Natural killer cell (primary cell): ENCODE measurements at regions not wholly inside any gene's neighbourhood (a gene's known extent, or its start where the extent isn't known, plus 50 kb on each side); places are given as distances from the start of the nearest gene placed in this dataset.

ENCODE experiments used
- ATAC-seq, 3 donors: fragments of 150-1000 bp in 2 of 3; fragments of 200-7000 bp in 1 of 3; cut with Tn5 transposase; 1 replicate in 1 of 3; 2 replicates in 2 of 3; pipeline ENCODE4 v1.10.0; 2021; ENCODE audit warnings: mild to moderate bottlenecking in 2 of 3, moderate library complexity in 2 of 3
- DNase-seq, 2 donors: peaks; one replicate each; pipeline versions ENCODE4 v3.0.0 to v3.0.0-alpha.2; 2013 to 2021; ENCODE audit warnings: mixed read lengths in 1 of 2
- H3K27ac ChIP-seq: one replicate; pipeline ENCODE4 v1.5.1; 2013; ENCODE audit warnings: mild to moderate bottlenecking, low read length
- H3K27me3 ChIP-seq: one replicate; pipeline ENCODE4 v1.6.1; 2013; ENCODE audit warnings: low read length; ENCODE audit not compliant: control insufficient read depth, insufficient read depth
- H3K36me3 ChIP-seq: one replicate; pipeline ENCODE4 v1.6.1; 2013; ENCODE audit warnings: low read length; ENCODE audit not compliant: control insufficient read depth, insufficient read depth
- H3K4me1 ChIP-seq: one replicate; pipeline ENCODE4 v1.6.1; 2013; ENCODE audit warnings: low read length; ENCODE audit not compliant: control insufficient read depth, insufficient read depth
- H3K4me3 ChIP-seq: one replicate; pipeline ENCODE4 v1.5.1; 2013; ENCODE audit warnings: low read length
- H3K9me3 ChIP-seq: one replicate; pipeline ENCODE4 v1.6.1; 2013; ENCODE audit warnings: low read length; ENCODE audit not compliant: control insufficient read depth, insufficient read depth
- H3K27ac Mint-ChIP-seq, 2 donors: one replicate each; pipeline ENCODE4 v1.8.0; 2022; ENCODE audit warnings: mild to moderate bottlenecking in 2 of 2, mixed read lengths in 2 of 2, moderate library complexity in 1 of 2
- H3K27me3 Mint-ChIP-seq, 2 donors: one replicate each; pipeline ENCODE4 v1.8.0; 2022; ENCODE audit warnings: low read depth in 2 of 2, mixed read lengths in 2 of 2
- H3K36me3 Mint-ChIP-seq: one replicate; pipeline ENCODE4 v1.8.0; 2022; ENCODE audit warnings: mixed read lengths
- H3K4me1 Mint-ChIP-seq, 2 donors: one replicate each; pipeline ENCODE4 v1.8.0; 2022; ENCODE audit warnings: mixed read lengths in 2 of 2
- H3K4me3 Mint-ChIP-seq: one replicate; pipeline ENCODE4 v1.8.0; 2022; ENCODE audit warnings: mild to moderate bottlenecking, moderate library complexity, mixed read lengths
- H3K9me3 Mint-ChIP-seq, 2 donors: one replicate each; pipeline ENCODE4 v1.8.0; 2022; ENCODE audit warnings: mixed read lengths in 2 of 2
- CTCF ChIP-seq: fragments of 200-600 bp; IDR thresholded peaks from one replicate; pipeline ENCODE4 v1.8.0; 2022; ENCODE audit warnings: antibody characterized with exemption
- WGBS: methylation state at CpG from one replicate; pipeline ENCODE4 v1.1.7; 2013; ENCODE audit warnings: missing lambda C conversion rate; ENCODE audit not compliant: insufficient coverage; 5-methylcytosine and 5-hydroxymethylcytosine counted together
- intact Hi-C: fragments of 100-400 bp; cut with micrococcal nuclease; formaldehyde crosslinking; loops from one replicate; pipeline ENCODE4 v1.14.2; 2022

GRCh38 chr1:88001460-88001859, 672.8 kb downstream of the LMO4 start:
- no peak for TF ChIP-seq CTCF
- H3K27me3 ChIP-seq = no peaks in the 10 kb centered on the region
- H3K9me3 Mint-ChIP-seq = no peaks in the 10 kb centered on the region
- H3K4me1 Mint-ChIP-seq = no peaks in the 10 kb centered on the region
- intact Hi-C loops = no loop called here
- H3K4me1 ChIP-seq = no peaks in the 10 kb centered on the region
- WGBS = 90% methylated on average over 1 of the region's 1 CpG
- no peaks in the 10 kb centered on the region for H3K36me3 ChIP-seq
- ATAC-seq = no peak
- H3K27me3 Mint-ChIP-seq = peaks cover 4 to 7% of the 10 kb centered on the region in 2 donors
- no peaks in the 10 kb centered on the region for H3K9me3 ChIP-seq
- DNase-seq = no peak
- H3K36me3 Mint-ChIP-seq = no peaks in the 10 kb centered on the region
- no peak overlapping the region for H3K27ac ChIP-seq
- no peak overlapping the region for H3K4me3 ChIP-seq
- H3K27ac Mint-ChIP-seq = no peak overlapping the region
- H3K4me3 Mint-ChIP-seq = no peak overlapping the region

- no peaks in the 10 kb centered on the region for H3K9me3 Mint-ChIP-seq
- H3K27me3 Mint-ChIP-seq = peaks cover 4 to 7% of the 10 kb centered on the region in 2 donors
- DNase-seq (no peak), ATAC-seq (no peak)
- Histone ChIP-seq H3K36me3 (no peaks in the 10 kb centered on the region), H3K4me1 (no peaks in the 10 kb centered on the region), H3K9me3 (no peaks in the 10 kb centered on the region), H3K4me3 (no peak overlapping the region), H3K27me3 (no peaks in the 10 kb centered on the region), H3K27ac (no peak overlapping the region)
- no peak for TF ChIP-seq CTCF
- no peaks in the 10 kb centered on the region for H3K36me3 Mint-ChIP-seq
- H3K4me3 Mint-ChIP-seq = no peak overlapping the region
- no peaks in the 10 kb centered on the region for H3K4me1 Mint-ChIP-seq
- no peak overlapping the region for H3K27ac Mint-ChIP-seq
- WGBS = no CpG with 5 or more reads among the region's 2 CpGs
- intact Hi-C loops = no loop called here
Observed at GRCh38 chr1:88003255-88003654, 674.6 kb downstream of the LMO4 start.

- H3K27ac Mint-ChIP-seq = no peak overlapping the region
- ATAC-seq (no peak), DNase-seq (no peak)
- Histone ChIP-seq H3K4me1 (no peaks in the 10 kb centered on the region), H3K27me3 (no peaks in the 10 kb centered on the region), H3K4me3 (no peak overlapping the region), H3K36me3 (no peaks in the 10 kb centered on the region), H3K9me3 (no peaks in the 10 kb centered on the region), H3K27ac (no peak overlapping the region)
- WGBS = no CpG with 5 or more reads among the region's 1 CpG
- no peaks in the 10 kb centered on the region for H3K9me3 Mint-ChIP-seq
- H3K4me3 Mint-ChIP-seq = no peak overlapping the region
- H3K4me1 Mint-ChIP-seq = no peaks in the 10 kb centered on the region
- no peaks in the 10 kb centered on the region for H3K36me3 Mint-ChIP-seq
- intact Hi-C loops = no loop called here
- no peak for TF ChIP-seq CTCF
- peaks cover 0 to 4% of the 10 kb centered on the region in 2 donors for H3K27me3 Mint-ChIP-seq
Observed at GRCh38 chr1:88009916-88010315, 674.2 kb upstream of the PKN2 start.

- no peaks in the 10 kb centered on the region for H3K36me3 Mint-ChIP-seq
- ATAC-seq = no peak
- Histone ChIP-seq H3K27me3 (no peaks in the 10 kb centered on the region), H3K36me3 (no peaks in the 10 kb centered on the region), H3K4me1 (no peaks in the 10 kb centered on the region), H3K4me3 (no peak overlapping the region), H3K9me3 (no peaks in the 10 kb centered on the region), H3K27ac (no peak overlapping the region)
- H3K9me3 Mint-ChIP-seq = no peaks in the 10 kb centered on the region
- no peaks in the 10 kb centered on the region for H3K4me1 Mint-ChIP-seq
- H3K27ac Mint-ChIP-seq = no peak overlapping the region
- TF ChIP-seq CTCF = no peak
- intact Hi-C loops = no loop called here
- no peak overlapping the region for H3K4me3 Mint-ChIP-seq
- no peak for DNase-seq
- peaks cover 0 to 4% of the 10 kb centered on the region in 2 donors for H3K27me3 Mint-ChIP-seq
Observed at GRCh38 chr1:88013485-88013884, 670.6 kb upstream of the PKN2 start.
